MM.1S (cell line): ENCODE measurements at regions not wholly inside any gene's neighbourhood (a gene's known extent, or its start where the extent isn't known, plus 50 kb on each side); places are given as distances from the start of the nearest gene placed in this dataset.

Experiments
- DNase-seq: peaks from one replicate; pipeline ENCODE4 v3.0.0-alpha.2; 2015
- H2AFZ ChIP-seq: fragments of 300-600 bp; sonication (generic); 2 replicates; pipeline ENCODE4 v1.6.0; 2016; ENCODE audit warnings: antibody characterized with exemption, low read length
- H3F3A ChIP-seq: fragments of 300-600 bp; sonication (generic); 2 replicates; pipeline ENCODE4 v1.6.1; 2016; ENCODE audit warnings: mild to moderate bottlenecking, antibody characterized with exemption, low read length, moderate library complexity, mixed read lengths; ENCODE audit not compliant: insufficient read depth
- H3K27ac ChIP-seq: fragments of 300-600 bp; sonication (generic); 2 replicates; pipeline ENCODE4 v1.5.1; 2016; ENCODE audit warnings: mild to moderate bottlenecking, low read length
- H3K27me3 ChIP-seq: fragments of 300-600 bp; sonication (generic); replicated peaks from 2 replicates; pipeline ENCODE4 v1.6.0; 2016; ENCODE audit warnings: low read length; ENCODE audit not compliant: insufficient read depth
- H3K36me3 ChIP-seq: fragments of 300-600 bp; sonication (generic); replicated peaks from 2 replicates; pipeline ENCODE4 v1.6.1; 2016; ENCODE audit warnings: mild to moderate bottlenecking, low read length, mixed read lengths; ENCODE audit not compliant: insufficient read depth
- H3K4me1 ChIP-seq: fragments of 300-600 bp; sonication (generic); 2 replicates; pipeline ENCODE4 v1.6.1; 2016; ENCODE audit warnings: low read length, mixed read lengths
- H3K4me2 ChIP-seq: fragments of 300-600 bp; sonication (generic); 2 replicates; pipeline ENCODE4 v1.6.0; 2016; ENCODE audit warnings: low read depth, low read length
- H3K4me3 ChIP-seq: fragments of 300-600 bp; sonication (generic); 2 replicates; pipeline ENCODE4 v1.5.1; 2016; ENCODE audit warnings: low read length, mixed read lengths
- H3K79me2 ChIP-seq: fragments of 300-600 bp; sonication (generic); 2 replicates; pipeline ENCODE4 v1.6.1; 2016; ENCODE audit warnings: mixed run types, low read length, mixed read lengths
- H3K9ac ChIP-seq: fragments of 300-600 bp; sonication (generic); 2 replicates; pipeline ENCODE4 v1.6.1; 2016; ENCODE audit warnings: low read length, mixed read lengths
- H3K9me2 ChIP-seq: fragments of 300-600 bp; sonication (generic); replicated peaks from 2 replicates; pipeline ENCODE4 v1.6.1; 2016; ENCODE audit warnings: mild to moderate bottlenecking, low read length, mixed read lengths; ENCODE audit not compliant: insufficient read depth
- H3K9me3 ChIP-seq: fragments of 300-600 bp; sonication (generic); replicated peaks from 2 replicates; pipeline ENCODE4 v1.6.1; 2016; ENCODE audit warnings: mild to moderate bottlenecking, low read length, mixed read lengths; ENCODE audit not compliant: insufficient read depth
- H4K20me1 ChIP-seq: fragments of 300-600 bp; sonication (generic); 2 replicates; pipeline ENCODE4 v1.6.1; 2016; ENCODE audit warnings: mild to moderate bottlenecking, low read length, moderate library complexity, mixed read lengths; ENCODE audit not compliant: insufficient read depth
- CTCF ChIP-seq: fragments of 300-600 bp; sonication (generic); IDR thresholded peaks from 2 replicates; pipeline ENCODE4 v1.5.1; 2016; ENCODE audit warnings: antibody characterized with exemption, low read length, mixed read lengths
- EZH2 ChIP-seq: fragments of 300-600 bp; sonication (generic); optimal IDR thresholded peaks from 2 replicates; pipeline ENCODE3; 2017; ENCODE audit warnings: low read depth, mild to moderate bottlenecking, antibody characterized with exemption, low read length, mixed read lengths
- EZH2phosphoT487 ChIP-seq: fragments of 300-600 bp; sonication (generic); IDR thresholded peaks from 2 replicates; pipeline ENCODE4 v1.6.1; 2018; ENCODE audit warnings: antibody characterized with exemption, low read length

GRCh38 chrX:39905946-39906345, 191.8 kb downstream of the BCOR start:
- Histone ChIP-seq H3K27ac (no peak overlapping the region), H3K4me2 (no peak overlapping the region)

GRCh38 chrX:39907964-39908661, 189.6 kb downstream of the BCOR start:
- Histone ChIP-seq H2AFZ (no peak overlapping the region), H3K79me2 (no peaks in the 10 kb centered on the region), H3F3A (no peaks in the 10 kb centered on the region), H3K27ac (no peak overlapping the region), H3K27me3 (no peaks in the 10 kb centered on the region), H3K36me3 (no peaks in the 10 kb centered on the region), H3K9me2 (no peaks in the 10 kb centered on the region), H3K9me3 (no peaks in the 10 kb centered on the region), H3K9ac (no peak overlapping the region), H3K4me3 (no peak overlapping the region), H4K20me1 (no peaks in the 10 kb centered on the region), H3K4me2 (no peak overlapping the region), H3K4me1 (no peaks in the 10 kb centered on the region)
- TF ChIP-seq CTCF (no peak), EZH2 (no peak), EZH2phosphoT487 (no peak)
- no peak for DNase-seq

More at GRCh38 chrX:39905946-39906345, 191.8 kb downstream of the BCOR start:
- no peak for TF ChIP-seq EZH2phosphoT487
- TF ChIP-seq CTCF = no peak
- no peak for TF ChIP-seq EZH2
- Histone ChIP-seq H3F3A (no peaks in the 10 kb centered on the region), H4K20me1 (no peaks in the 10 kb centered on the region), H3K4me3 (no peak overlapping the region), H3K79me2 (no peaks in the 10 kb centered on the region), H2AFZ (no peak overlapping the region), H3K27me3 (no peaks in the 10 kb centered on the region), H3K4me1 (no peaks in the 10 kb centered on the region), H3K36me3 (no peaks in the 10 kb centered on the region), H3K9ac (no peak overlapping the region), H3K9me2 (no peaks in the 10 kb centered on the region), H3K9me3 (no peaks in the 10 kb centered on the region)
- DNase-seq = no peak

- Histone ChIP-seq H3K36me3 (no peaks in the 10 kb centered on the region), H3K27ac (no peak overlapping the region), H3F3A (no peaks in the 10 kb centered on the region), H3K79me2 (no peaks in the 10 kb centered on the region), H3K4me2 (no peak overlapping the region), H3K4me3 (no peak overlapping the region), H2AFZ (no peak overlapping the region), H3K9me3 (no peaks in the 10 kb centered on the region), H4K20me1 (no peaks in the 10 kb centered on the region), H3K9ac (no peak overlapping the region), H3K4me1 (no peaks in the 10 kb centered on the region), H3K27me3 (no peaks in the 10 kb centered on the region), H3K9me2 (no peaks in the 10 kb centered on the region)
- TF ChIP-seq EZH2 (no peak), CTCF (no peak), EZH2phosphoT487 (no peak)
- no peak for DNase-seq
These were observed 187.8 kb downstream of the BCOR start for GRCh38 chrX:39909996-39910395.
